ENCODE measurements at regions not wholly inside any gene's neighbourhood (a gene's known extent, or its start where the extent isn't known, plus 50 kb on each side); places are given as distances from the start of the nearest gene placed in this dataset.
A peak's percentile ranks its signal among the peaks of the same experiment; 100 is the strongest.
"Not testable (repeated sequence)": the region's sequence is repeated elsewhere in the genome, so short reads cannot be mapped to it uniquely, and the experiment has no call there.

DNA sequence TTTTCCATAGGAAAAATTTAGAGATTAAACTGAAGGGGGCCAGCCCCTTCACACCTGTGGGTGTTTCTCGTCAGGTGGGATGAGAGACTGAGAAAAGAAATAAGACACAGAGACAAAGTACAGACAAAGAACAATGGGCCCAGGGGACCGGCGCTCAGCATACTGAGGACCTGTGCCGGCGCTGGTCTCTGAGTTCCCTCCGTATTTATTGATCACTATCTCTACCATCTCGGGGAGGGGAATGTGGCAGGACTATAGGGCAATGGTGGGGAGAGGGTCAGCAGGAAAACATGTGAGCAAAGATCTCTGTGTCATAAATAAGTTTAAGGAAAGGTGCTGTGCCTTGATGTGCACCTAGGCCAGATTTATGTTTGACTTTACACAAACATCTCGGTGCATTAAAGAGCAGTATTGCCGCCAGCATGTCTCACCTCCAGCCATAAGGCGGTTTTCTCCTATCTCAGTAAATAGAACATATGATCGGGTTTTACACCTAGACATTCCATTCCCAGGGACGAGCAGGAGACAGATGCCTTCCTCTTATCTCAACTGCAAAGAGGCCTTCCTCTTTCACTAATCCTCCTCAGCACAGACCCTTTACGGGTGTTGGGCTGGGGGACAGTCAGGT, 494.7 kb downstream of the IGSF11 start:
- not testable (repeated sequence) for DNase-seq

DNA sequence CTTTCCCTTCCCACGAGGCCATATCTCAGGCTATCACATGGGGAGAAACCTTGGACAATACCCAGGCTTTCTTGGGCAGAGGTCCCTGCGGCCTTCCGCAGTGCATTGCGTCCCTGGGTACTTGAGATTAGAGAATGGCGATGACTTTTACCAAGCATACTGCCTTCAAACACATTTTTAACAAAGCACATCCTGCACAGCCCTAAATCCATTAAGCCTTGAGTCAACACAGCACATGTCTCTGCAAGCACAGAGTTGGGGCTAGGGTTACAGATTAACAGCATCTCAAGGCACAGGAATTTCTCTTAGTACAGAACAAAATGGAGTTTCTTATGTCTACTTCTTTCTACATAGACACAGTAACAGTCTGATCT, 494.2 kb downstream of the IGSF11 start:
- not testable (repeated sequence) for DNase-seq

DNA sequence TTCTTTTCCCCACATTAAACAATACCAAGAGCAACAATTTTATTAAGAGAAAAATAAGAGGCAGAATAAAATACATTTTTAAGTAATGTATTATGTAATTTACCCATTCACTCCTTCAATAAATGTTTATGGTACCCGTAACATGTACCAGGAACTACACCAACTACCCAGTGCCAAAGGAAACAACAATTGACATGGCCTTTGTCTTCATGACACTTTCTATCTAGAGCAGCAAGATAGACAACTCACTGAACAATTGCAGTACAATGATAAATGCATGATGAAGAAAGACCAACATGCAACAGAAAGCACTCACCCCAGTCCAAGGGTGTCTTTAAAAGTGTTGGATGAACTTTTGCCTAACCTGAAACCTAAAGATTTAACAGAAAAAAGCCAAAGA, 493.8 kb downstream of the IGSF11 start:
- DNase-seq: no peak

DNA sequence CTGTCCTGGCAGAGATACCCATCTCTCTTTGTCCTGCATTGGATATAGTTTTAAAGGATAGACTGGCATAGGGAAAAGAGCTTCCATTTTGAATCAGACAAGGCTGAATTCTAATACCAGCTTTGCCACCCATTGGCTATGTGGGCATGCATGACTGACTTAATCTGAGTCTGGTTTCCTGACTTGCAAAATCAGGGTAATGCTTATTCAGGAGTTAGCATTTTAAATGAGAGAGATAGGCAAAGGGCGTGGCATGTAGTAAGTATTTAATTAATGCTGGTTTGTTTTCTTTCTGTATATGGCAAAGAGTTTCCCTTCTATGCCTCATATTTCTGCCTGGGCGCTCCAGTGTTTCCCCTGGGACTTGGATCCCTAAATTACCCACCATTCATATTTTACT, 492.9 kb downstream of the IGSF11 start:
- no peak for DNase-seq

DNA sequence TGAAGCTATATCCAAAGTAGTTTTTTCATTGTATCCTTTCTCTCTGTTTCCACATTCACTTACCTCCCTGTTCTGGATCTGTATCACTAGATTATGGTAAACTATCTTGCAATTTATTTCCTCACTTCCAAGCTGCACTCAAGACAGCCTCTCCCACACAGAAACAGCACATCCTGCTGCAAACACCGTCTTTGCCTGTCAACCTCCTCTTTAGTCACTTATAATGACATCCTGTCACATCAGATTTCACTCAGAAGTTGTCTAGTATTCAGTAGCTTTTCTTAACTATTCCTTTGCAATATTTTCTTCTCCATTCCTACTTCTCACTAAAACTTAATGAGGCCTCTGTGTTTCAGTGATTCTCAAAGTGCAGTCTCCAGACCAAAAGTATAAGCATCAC, 490.8 kb downstream of the IGSF11 start:
- no peak for DNase-seq

DNA sequence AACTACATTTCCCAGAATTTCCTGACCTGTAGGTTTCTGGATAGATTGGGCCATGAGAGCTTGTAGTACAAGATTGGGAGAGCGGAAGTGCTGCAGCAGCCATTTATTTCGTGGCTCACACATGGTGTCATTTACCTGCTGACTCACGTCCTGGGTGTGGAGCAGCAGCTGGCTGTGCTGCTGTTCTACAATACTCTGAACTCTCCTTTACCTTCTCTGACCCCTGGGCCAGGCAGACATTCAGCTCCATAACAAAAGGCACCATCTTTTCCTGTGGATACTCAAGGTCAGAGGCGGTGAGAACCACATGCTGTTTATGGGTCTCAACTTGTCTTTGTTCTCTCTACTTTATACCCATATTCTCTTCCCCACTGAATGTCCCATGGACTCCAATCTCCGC, 490.2 kb downstream of the IGSF11 start:
- no peak for DNase-seq

DNA sequence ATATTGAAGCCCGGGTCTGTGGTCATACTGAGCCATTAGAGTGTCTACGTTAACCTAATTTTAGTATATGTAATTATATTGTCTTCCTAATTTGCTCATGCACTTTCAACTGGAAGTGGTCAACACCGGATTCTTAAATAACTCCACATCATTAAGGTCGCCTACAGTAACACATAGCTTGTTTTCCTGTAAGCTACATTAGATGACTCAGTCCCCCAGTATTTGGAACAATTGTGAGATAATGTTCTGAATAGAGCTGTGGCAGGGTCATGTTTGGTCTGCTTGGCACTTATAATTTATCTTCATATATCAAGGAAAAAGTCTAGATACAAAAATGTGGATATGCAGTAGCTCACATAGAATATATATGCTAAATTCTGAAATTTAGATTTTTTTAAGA, 486.2 kb downstream of the IGSF11 start:
- DNase-seq: peak; percentile 18

DNA sequence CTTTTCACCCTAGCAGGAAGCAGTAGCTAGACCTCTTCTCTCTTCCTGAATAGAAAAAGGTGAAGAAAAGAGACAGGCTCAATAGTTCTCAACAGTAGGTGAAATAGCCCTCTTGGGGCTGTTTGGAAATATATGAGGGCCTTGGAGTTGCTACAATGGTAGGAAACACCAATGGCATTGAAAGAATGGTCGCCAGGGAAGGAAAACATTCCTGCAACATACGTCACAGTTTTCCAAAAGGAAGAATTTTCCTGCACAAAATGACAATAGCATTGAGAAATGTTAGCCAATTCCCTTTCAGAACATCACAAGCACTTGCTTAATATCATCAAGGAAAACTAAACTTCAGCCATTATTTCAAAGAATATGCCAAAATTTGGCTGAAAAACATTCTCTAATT, 484.5 kb downstream of the IGSF11 start:
- DNase-seq: peak; percentile 27

DNA sequence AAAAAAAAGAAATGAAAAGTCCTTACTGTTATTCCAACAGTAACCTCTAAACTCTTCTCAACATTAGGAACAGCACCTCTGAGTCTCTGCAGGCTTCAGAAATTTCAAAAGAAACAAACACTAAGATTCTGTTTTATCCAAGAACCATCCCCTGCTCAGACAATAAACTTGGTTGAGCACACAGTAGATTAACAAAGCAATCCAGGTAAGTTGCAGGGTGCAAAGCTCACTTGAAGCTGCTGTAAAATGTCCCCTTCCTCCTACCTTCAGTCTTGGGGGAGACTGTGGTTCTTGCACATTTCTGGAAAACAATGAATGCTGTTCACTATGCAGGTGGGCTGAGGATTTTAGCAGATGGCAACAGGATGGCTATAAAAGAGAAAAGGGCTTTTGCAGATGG, 484.1 kb downstream of the IGSF11 start:
- DNase-seq: no peak

DNA sequence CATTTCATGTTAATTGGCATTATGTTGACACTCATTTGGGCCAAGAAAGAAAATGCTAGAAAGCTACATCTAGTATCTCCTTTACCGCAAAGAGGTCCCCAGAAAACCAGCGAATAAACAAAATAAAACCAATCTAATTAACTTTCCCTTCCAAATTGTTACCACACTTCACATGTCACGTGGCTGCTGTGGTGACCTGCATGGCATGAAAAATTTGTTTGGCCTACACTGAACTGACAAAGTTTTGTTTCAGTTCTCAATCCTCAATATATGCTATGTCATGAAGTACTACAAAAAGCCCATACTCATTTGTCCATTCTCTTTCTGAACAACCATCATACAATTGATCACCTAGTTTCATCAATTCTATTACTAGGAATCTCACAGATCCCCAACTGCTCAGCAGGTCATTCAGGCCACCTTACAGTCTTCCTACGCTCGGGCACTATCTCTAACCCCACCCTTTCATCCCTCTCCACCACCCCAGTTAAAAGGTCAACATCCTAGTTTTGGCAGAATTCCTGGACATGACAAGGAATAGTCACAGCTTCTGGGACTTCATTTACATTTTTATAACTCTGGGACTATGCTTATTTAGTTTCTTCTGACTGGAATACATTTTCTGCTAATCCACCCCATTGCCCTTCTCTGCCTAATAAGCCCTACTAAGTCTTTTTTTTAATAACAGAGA, 480.4 kb downstream of the IGSF11 start:
- no peak for DNase-seq

DNA sequence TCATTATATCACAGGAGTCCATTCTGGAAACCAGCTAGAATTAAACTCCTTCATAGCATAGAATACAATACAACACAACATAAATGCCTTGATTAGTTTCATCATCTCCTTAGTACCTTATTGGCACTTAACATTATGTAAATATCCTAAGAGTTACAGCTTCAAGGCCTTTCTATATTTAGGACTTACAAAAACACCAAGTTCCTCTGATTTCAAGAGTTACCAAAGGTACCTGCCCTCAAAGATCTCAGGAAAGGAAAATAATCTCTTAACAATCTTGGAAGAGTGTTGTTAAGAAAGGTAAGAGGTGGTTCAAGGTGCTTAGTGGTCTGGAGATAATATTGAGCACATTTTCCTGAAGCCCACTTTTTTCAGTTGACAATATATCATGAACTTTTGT, 477.7 kb downstream of the IGSF11 start:
- no peak for DNase-seq

DNA sequence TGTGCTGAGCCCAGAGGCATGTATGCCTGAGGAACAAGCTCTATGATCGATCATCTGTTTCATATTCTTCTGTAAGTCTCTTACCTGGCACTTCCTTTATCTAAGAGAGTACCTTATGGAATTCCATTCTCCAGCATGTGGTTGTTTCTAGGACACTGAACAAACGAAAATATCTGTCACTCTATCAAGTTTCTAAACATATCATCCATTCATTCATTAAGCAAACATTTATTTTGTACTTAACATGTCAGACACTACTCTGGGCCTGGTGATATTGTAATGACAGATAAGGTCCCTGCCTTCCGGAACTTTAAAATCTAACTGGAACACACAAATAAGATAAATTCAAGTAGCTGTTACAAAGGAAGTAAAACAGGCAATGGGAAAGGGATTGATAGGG, 477.1 kb downstream of the IGSF11 start:
- no peak for DNase-seq

DNA sequence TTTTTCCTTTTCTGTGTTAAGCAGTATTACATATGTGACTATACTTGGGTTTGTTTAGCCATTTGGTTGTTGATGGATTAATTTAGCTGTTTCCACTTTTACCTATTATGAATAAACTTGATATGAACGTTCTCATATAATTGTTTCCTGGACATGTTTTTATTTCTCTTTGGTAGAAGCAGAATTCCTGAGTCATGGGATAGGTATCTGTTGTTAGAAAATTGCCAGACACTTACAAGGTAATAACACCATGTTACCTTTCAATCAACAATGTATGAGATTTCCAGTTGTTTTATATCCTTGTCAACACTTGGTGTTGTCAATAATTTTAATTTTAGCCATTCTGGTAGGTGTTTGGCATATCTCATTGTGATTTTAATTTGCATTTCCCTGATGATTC, 475.4 kb downstream of the IGSF11 start:
- no peak for DNase-seq

DNA sequence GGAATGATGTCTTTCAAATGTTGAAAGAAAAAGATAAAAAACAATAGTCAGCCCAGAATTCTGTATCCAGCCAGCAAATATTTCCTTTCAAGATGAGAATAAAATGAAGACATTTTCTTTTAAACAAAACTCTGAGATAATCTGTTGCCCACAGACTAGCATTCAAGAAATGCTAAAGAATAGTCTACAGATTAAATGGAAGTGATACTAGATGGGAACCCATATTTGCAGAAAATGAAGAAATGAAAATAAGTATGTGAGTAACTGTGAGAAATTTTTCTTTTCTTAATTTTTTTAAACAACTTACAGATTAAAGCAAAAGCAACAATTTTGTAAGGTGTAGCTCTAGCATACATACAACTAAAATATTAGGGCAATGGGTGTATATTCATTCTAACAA, 469.8 kb downstream of the IGSF11 start:
- no peak for DNase-seq

DNA sequence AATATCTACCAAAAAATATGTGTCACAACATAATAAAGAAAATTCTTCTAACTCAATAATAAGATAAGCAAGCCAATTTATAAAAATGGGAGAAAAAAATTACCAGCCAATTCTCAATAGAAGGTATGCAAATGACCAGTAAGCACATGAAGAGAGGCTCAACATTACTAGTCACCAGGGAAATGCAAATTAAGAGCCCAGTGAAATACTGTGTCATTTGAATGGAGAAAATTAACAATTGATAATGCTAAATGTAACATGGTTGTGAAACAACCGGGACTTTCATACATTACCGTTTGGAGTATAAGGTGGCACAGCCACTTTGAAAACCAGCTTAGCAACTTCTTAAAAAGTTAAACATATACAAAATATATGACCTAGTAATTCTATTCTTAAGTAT, 460.7 kb downstream of the IGSF11 start:
- no peak for DNase-seq

DNA sequence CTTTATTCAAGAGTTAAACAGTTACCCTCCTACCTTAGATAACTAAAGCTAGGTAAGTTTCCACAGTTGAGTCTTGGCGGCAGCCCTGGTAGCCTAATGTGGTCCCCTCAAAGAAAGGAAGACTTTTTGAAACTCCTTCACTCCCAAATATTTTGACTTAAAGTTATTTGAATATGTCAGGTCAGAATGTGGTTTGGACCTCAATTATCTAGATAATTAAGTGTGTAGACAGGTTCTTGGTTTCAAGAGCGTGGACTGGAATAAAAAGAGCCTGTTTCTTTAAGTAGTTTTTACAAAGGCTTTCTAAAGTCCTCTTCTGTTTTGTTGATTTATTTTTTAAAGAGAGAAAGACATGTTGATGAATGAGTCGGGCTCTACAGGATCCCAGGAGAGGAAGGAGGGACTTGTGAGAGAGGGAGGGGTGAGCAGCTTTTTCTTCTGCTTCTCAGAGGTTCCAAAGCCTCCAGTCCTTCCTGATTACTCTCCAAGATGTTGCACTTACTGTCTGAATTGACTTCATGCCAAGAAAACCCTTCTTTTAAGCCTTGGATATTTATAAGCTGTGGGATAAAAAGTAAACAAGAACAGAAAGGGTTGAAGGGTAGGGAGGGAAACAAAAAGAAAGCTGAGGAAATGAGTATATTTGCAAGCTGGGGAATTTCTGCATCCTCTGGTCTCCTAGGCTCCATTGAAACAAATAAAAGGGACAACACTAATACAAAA, 457.4 kb downstream of the IGSF11 start:
- no peak for DNase-seq

DNA sequence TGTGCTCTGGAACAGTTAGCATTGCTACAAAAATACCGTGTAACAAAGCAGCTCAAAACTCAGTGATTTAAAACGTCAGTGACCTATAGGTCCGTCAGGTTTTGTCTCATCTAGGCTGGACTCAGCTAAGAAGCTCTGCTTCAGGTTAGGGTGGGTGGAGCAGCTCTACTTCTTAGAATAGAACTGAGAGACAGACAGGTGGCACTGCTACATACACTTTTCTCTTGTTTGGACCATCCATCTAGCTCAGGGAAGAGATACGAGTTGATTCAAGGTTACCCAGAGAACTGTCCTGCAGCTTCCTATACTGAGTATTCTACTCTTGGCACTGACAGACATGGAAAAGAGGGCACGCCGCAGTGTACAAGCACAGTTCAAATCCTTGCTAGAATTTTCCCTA, 456.1 kb downstream of the IGSF11 start:
- DNase-seq: no peak

DNA sequence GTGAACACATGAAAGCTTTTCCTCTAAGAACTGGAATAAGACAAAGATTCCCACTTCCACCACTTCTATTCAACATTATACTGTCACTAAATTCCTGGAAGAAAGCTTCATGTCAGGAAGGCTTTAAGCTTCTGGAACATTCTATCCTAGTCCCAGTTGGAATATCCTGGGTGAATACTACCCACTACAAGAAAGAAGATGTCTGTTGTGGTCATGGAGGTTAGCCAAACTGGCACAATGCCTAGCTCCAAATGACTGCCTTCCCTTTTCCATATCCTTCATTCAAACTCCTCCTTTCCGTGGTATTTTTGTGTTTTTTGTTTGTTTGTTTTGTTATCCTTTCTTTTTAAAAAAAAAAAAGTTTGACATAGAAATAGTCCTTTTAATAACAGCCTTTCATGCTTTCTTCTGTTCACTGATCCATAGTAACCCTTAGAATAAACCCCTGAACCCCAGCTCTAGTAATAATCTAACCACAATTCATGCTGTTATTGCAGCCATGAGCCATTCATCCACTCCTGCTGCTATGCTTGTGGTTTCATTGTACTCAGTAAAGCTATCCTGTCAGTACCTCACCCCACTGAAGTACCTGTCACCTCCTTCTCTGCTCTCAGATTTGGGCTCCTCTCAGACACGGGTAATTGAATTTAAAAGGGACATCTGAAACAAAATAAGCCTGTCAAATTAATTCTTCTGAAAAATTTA, 447.5 kb downstream of the IGSF11 start:
- DNase-seq: no peak

DNA sequence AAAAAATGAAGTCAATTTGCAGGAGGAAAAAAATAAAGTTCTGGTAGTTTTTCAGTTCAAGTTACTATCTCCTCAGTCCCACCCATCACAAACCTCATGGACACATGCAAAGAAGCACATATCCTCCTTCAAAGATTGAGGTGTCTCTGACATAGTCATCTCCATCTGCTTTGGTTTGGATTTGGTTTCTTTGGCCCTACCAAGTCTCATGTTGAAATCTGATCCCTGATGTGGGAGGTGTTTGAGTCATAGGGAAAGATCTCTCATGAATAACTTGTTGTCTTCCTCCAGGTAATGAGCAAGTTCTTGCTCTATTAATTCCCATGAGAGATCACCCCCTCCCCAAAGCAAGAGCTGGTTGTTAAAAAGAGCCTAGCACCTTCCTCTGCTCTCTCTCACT, 446.8 kb downstream of the IGSF11 start:
- DNase-seq: no peak

DNA sequence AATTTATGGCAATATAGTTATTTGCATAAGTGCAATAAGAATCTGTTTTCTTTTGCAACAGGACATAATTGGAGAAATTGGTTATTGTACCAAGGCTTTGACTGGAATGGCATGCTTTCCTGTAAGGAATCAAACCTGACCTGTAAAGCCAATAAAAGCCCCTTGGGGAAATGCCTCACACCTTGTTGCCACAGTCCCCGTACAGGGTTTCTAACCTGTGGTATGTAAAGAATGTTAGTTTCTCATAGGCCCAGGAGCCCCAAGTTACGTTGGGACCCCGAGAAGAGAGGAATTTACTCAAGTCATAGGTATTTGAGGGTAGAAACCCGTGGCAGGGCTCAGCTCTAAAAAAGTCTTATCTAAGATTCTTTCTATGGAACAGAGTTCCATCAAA, 441.4 kb downstream of the IGSF11 start:
- DNase-seq: no peak

DNA sequence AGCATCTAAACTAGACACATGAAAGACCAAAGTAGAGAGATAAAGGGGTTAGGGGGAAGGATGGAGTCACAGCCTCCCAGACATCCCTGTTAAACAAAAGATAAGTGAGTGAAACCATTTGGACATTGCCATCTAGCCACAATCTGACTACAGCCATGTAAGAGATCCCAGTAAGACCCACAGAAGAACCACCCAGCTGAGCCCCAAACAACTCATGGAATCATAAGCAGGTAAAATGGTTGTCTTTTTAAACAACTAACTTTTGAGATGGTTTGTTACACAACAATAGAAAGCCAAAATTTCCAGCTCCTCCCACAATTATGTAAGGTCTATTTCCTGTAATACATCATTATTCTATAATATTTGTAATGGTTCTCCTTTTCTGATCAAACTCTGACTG, 437.5 kb downstream of the IGSF11 start:
- no peak for DNase-seq

DNA sequence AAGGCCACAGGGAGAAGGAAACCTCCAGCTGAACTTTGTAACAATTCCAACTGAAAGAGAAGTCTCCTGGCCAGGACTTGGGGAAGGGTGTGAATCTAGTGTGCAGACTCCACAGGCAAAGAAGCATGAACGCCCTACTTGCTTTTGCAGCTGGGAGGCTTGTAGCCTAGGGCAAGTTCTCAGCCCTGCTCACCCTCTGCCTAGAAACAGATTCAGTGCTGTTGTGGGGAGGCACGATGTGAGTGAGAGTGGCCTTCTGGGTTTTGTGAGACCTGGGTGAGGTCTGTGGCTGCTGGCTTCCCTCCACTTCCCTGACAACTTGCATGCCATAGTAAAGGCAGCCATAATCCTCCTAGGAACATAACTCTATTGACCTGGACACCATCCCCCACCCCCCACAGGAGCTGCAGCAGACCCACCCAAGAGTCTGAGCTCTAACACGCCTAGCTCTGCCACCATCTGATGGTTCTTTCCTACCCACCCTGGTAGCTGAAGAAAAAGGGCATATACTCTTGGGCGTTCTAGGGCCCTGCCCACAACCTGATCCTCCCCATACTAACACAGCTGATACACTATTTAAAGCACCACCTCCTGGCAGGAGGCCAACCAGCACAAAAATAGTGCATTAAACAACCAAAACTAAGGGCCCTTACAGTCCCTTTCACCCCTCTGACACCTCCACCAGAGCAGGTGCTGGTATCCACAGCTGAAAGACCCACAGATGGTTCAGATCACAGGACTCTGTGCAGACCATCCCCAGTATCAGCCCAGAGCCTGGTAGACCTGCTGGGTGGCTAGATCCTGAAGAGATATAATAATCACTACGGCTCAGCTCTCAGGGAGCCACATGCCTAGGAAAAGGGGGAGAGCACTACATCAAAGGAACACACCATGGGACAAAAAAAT, 426.5 kb downstream of the IGSF11 start:
- no peak for DNase-seq
